GM12892 (cell line): ENCODE measurements at regions not wholly inside any gene's neighbourhood (a gene's known extent, or its start where the extent isn't known, plus 50 kb on each side); places are given as distances from the start of the nearest gene placed in this dataset.

Experiments
- POLR2A ChIP-seq: IDR thresholded peaks from 2 replicates; pipeline ENCODE4 v1.6.1; 2011; ENCODE audit warnings: low read depth, low read length, control low read depth
- POLR2AphosphoS5 ChIP-seq: IDR thresholded peaks from 2 replicates; pipeline ENCODE4 v1.6.1; 2011; ENCODE audit warnings: low read depth, low read length, control low read depth

DNA sequence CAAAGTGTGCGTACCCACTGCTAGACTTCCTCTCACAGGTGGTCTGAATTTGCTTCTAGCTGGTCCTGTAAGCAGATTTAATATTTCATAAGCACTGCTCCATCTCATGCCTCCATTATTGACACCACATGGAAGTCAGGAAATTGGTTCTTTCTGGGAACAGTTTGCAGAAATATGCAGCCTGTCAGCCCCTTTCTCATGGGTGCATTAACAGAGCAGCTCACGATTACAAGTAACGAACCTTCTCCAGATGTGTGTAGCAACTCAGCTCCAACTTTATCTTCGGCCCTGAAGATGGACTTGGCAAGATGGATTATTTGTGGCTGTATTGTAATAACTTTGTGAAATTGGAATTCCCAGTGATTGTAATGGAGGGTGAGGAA is 214.5 kb upstream of the DDHD1 start:
- TF ChIP-seq POLR2AphosphoS5 (no peak), POLR2A (no peak)
